CD4-positive, alpha-beta memory T cell (primary cell): ENCODE measurements at regions not wholly inside any gene's neighbourhood (a gene's known extent, or its start where the extent isn't known, plus 50 kb on each side); places are given as distances from the start of the nearest gene placed in this dataset.

Experiments used
- CTCF ChIA-PET: fragments of 350-600 bp; sonication (Branson Sonifier 250); formaldehyde crosslinking; loops from one replicate; lab custom pipeline; 2021; ENCODE audit warnings: inconsistent platforms; ENCODE audit not compliant: partially characterized antibody; lab: Charles Lee
- POLR2A ChIA-PET: fragments of 350-600 bp; sonication (Branson Sonifier 250); formaldehyde crosslinking; loops from one replicate; lab custom pipeline; 2021; ENCODE audit not compliant: partially characterized antibody; lab: Charles Lee
- DNase-seq, 5 donors: peaks; one replicate each; pipeline versions ENCODE4 v3.0.0 to v3.0.0-alpha.2; 2020 to 2022; ENCODE audit warnings: mixed read lengths in 1 of 5
- H3K27ac ChIP-seq: one replicate; pipeline ENCODE4 v1.7.0; 2013; ENCODE audit warnings: low read depth, low read length
- H3K27me3 ChIP-seq: 2 replicates; pipeline ENCODE4 v1.7.0; 2013; ENCODE audit warnings: mild to moderate bottlenecking, low read length, moderate library complexity; ENCODE audit not compliant: insufficient read depth
- H3K36me3 ChIP-seq: 2 replicates; pipeline ENCODE4 v1.7.0; 2013; ENCODE audit warnings: mild to moderate bottlenecking, low read length, moderate library complexity; ENCODE audit not compliant: insufficient read depth
- H3K4me1 ChIP-seq: 2 replicates; pipeline ENCODE4 v1.7.0; 2013; ENCODE audit warnings: mild to moderate bottlenecking, low read length, moderate library complexity; ENCODE audit not compliant: insufficient read depth
- H3K4me3 ChIP-seq, 2 donors: one replicate each; pipeline ENCODE4 v1.7.0; 2013; ENCODE audit warnings: low read length in 2 of 2, mild to moderate bottlenecking in 1 of 2
- H3K9me3 ChIP-seq, 2 donors: one replicate each; pipeline ENCODE4 v1.7.0; 2013; ENCODE audit warnings: low read length in 2 of 2, control low read depth in 1 of 2; ENCODE audit not compliant: control insufficient read depth in 1 of 2
- H3K27ac Mint-ChIP-seq, 7 donors: one replicate each; pipeline ENCODE4 v1.8.0; 2020 to 2021; ENCODE audit warnings: mixed read lengths in 7 of 7, mild to moderate bottlenecking in 6 of 7, inconsistent platforms in 3 of 7, moderate library complexity in 3 of 7
- H3K27me3 Mint-ChIP-seq, 2 donors: one replicate each; pipeline ENCODE4 v1.8.0; 2020 to 2021; ENCODE audit warnings: mixed read lengths in 2 of 2
- H3K36me3 Mint-ChIP-seq, 2 donors: one replicate each; pipeline ENCODE4 v1.8.0; 2020 to 2021; ENCODE audit warnings: mixed read lengths in 2 of 2, inconsistent platforms in 1 of 2, mild to moderate bottlenecking in 1 of 2
- H3K4me1 Mint-ChIP-seq, 4 donors: one replicate each; pipeline ENCODE4 v1.8.0; 2020 to 2021; ENCODE audit warnings: mixed read lengths in 4 of 4, mild to moderate bottlenecking in 1 of 4
- H3K4me3 Mint-ChIP-seq, 8 donors: one replicate each; pipeline ENCODE4 v1.8.0; 2020 to 2021; ENCODE audit warnings: mixed read lengths in 8 of 8, mild to moderate bottlenecking in 7 of 8, moderate library complexity in 6 of 8, inconsistent platforms in 3 of 8
- H3K9me3 Mint-ChIP-seq, 8 donors: one replicate each; pipeline ENCODE4 v1.8.0; 2020 to 2021; ENCODE audit warnings: mixed read lengths in 8 of 8, mild to moderate bottlenecking in 5 of 8, inconsistent platforms in 3 of 8, moderate library complexity in 1 of 8
- intact Hi-C: fragments of 100-400 bp; cut with micrococcal nuclease; formaldehyde crosslinking; loops from one replicate; pipeline ENCODE4 v1.15.1; 2023

DNA sequence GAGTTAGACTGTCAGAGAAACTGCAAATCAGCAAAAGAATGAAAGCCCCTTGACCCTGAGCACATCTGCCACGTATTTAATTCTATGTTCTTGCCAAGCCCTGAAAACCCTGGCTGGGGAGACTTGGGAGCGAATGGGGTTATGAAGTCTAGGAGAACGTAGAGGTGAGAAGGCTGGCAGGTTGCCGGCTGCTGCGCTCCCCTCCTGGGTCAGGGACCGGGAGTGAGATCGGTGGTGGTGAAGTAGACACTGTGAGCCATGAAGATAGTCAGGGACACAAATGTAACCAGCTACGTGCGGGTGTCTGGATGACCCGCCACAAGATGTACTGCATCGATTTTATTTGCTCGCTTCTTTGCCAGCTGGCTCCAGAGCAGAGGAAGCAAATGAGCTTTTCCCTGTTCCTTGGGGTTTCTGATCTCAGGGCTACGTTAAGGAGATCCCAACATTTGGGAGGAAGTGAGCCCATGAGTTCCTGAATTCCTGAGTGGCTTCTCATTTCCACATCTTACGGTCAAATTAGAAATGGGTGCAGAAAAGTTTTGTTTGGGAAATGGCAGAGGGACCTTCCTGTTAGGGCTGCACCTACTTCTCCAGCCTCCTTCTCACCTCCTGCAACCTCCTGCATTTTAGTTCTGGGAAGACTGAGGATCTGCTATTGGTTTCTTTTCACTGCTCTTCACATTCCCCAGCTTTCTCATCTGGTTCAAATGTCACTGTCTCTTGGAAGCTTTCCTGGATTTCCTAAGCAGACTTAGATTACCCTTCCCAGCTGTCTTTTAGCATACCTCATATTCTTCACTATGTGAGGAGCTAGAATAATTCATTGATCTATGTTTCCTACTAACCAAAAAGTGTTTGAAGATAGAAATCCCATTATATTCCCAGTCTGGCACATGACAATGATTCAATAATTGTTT, 360.6 kb downstream of the ZNF521 start:
- Mint-ChIP-seq H3K27ac (no peak overlapping the region), H3K4me3 (no peak overlapping the region), H3K36me3 (no peaks in the 10 kb centered on the region), H3K4me1 (no peaks in the 10 kb centered on the region), H3K9me3 (peaks cover 0 to 4% (median under 1%) of the 10 kb centered on the region in 8 donors), H3K27me3 (no peaks in the 10 kb centered on the region)
- POLR2A ChIA-PET = no interaction called here
- Histone ChIP-seq H3K36me3 (no peaks in the 10 kb centered on the region), H3K4me1 (no peaks in the 10 kb centered on the region), H3K9me3 (no peaks in the 10 kb centered on the region), H3K4me3 (no peak overlapping the region), H3K27me3 (no peaks in the 10 kb centered on the region), H3K27ac (no peak overlapping the region)
- intact Hi-C loops = no loop called here
- DNase-seq = no peak
- CTCF ChIA-PET = no interaction called here

DNA sequence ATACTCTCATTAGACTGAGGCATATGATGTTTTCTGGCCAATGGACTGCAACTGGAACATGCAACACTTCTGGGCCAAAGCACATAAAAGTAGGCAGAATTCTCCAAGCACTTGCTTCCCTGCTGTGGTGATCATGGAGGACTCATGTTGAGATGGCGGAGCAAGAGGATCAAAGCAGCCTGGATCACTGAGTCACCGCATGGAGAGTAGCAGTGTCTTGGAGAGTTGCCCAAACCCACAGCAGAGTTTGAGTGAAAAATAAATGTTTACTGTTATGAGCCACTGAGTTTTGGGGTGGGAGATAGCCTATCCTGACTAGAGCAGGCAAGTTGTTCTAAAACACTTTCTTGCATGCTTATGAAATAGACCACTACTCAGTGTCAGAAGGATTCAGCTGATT, 359.5 kb downstream of the ZNF521 start:
- CTCF ChIA-PET = no interaction called here
- Histone ChIP-seq H3K4me3 (no peak overlapping the region), H3K36me3 (no peaks in the 10 kb centered on the region), H3K9me3 (no peaks in the 10 kb centered on the region), H3K27me3 (no peaks in the 10 kb centered on the region), H3K27ac (no peak overlapping the region), H3K4me1 (no peaks in the 10 kb centered on the region)
- Mint-ChIP-seq H3K9me3 (peaks cover 0 to 4% (median under 1%) of the 10 kb centered on the region in 8 donors), H3K27me3 (no peaks in the 10 kb centered on the region), H3K4me3 (no peak overlapping the region), H3K4me1 (no peaks in the 10 kb centered on the region), H3K36me3 (no peaks in the 10 kb centered on the region), H3K27ac (no peak overlapping the region)
- intact Hi-C loops = no loop called here
- no peak for DNase-seq
- POLR2A ChIA-PET = no interaction called here

DNA sequence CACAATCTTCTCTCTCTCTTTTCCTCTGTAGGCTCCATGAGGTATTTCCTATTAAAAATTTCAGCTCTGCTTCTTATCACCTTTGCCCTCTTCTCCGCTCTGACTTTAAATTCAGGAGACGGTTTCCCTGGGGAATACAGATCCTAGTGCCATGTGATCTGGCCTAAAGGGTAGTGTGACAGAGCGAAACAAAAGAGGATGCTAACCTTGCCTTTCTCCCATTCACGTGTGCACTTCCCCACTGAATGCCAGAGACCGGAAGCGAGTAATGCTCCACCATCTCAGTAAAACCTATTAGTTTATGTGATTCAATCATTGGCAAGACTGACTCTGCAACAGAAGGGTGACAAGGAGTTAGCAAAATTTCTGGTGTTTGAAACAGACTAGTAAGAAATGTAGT, 358.3 kb downstream of the ZNF521 start:
- ChIA-PET CTCF (no interaction called here), POLR2A (no interaction called here)
- Mint-ChIP-seq H3K9me3 (peaks cover 0 to 4% (median 2%) of the 10 kb centered on the region in 8 donors), H3K27me3 (no peaks in the 10 kb centered on the region), H3K4me3 (no peak overlapping the region), H3K27ac (no peak overlapping the region), H3K36me3 (no peaks in the 10 kb centered on the region), H3K4me1 (no peaks in the 10 kb centered on the region)
- no peaks in the 10 kb centered on the region for H3K36me3 ChIP-seq
- no peak overlapping the region for H3K4me3 ChIP-seq
- H3K27ac ChIP-seq = no peak overlapping the region
- DNase-seq = no peak
- intact Hi-C loops = no loop called here
- no peaks in the 10 kb centered on the region for H3K4me1 ChIP-seq
- H3K9me3 ChIP-seq = no peaks in the 10 kb centered on the region
- no peaks in the 10 kb centered on the region for H3K27me3 ChIP-seq

DNA sequence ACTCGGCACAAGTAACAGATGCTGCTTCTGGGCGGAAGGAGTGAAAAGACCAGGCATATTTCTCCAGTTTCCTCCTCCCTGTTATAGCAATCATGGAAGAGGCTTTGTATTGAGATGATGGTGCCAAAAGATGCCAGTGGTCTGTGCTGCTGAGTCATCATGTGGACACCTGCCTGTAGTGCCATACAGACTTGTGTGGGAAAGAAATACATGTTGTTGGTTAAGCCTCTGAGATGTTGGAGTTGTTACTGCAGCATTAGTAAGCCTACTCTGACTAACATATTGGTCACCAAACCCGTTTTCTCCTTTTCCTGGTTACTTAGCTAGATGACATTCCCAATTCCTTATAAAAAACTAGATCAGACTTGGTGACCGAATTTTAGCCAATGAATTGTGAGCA, 356.9 kb downstream of the ZNF521 start:
- no peaks in the 10 kb centered on the region for H3K4me1 Mint-ChIP-seq
- no peak overlapping the region for H3K27ac Mint-ChIP-seq
- ChIA-PET CTCF (no interaction called here), POLR2A (no interaction called here)
- Histone ChIP-seq H3K36me3 (no peaks in the 10 kb centered on the region), H3K27ac (no peak overlapping the region), H3K9me3 (peaks cover 0 to 5% of the 10 kb centered on the region in 2 donors), H3K4me1 (no peaks in the 10 kb centered on the region), H3K27me3 (no peaks in the 10 kb centered on the region), H3K4me3 (no peak overlapping the region)
- no peaks in the 10 kb centered on the region for H3K36me3 Mint-ChIP-seq
- intact Hi-C loops = no loop called here
- peaks cover 4 to 16% (median 9%) of the 10 kb centered on the region in 8 donors for H3K9me3 Mint-ChIP-seq
- H3K27me3 Mint-ChIP-seq = no peaks in the 10 kb centered on the region
- DNase-seq = no peak
- H3K4me3 Mint-ChIP-seq = no peak overlapping the region

DNA sequence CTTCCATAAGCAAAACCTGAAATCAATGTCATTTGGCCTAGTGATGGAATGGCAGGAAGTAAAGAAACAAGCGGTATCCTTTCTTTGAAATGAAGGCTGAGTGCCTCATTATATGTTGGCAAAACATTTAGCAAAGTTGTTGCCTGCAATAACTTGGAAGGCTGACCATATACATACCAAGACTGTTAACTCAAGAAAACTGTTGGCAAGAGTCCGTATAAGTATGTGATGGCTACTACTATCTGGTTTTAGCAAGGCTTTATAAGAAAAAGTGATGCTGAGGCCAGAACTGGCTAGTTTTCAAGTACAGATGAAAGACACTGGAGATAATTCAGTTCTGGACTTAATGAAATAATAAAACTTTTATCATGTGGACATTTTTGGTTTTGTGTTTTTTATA, 356.2 kb downstream of the ZNF521 start:
- Mint-ChIP-seq H3K4me1 (no peaks in the 10 kb centered on the region), H3K27me3 (no peaks in the 10 kb centered on the region), H3K36me3 (no peaks in the 10 kb centered on the region), H3K9me3 (peaks cover 4 to 20% (median 9%) of the 10 kb centered on the region in 8 donors), H3K27ac (no peak overlapping the region), H3K4me3 (no peak overlapping the region)
- H3K4me3 ChIP-seq = no peak overlapping the region
- no peaks in the 10 kb centered on the region for H3K27me3 ChIP-seq
- intact Hi-C loops = no loop called here
- ChIA-PET CTCF (no interaction called here), POLR2A (no interaction called here)
- no peak overlapping the region for H3K27ac ChIP-seq
- no peak for DNase-seq
- peaks cover 0 to 5% of the 10 kb centered on the region in 2 donors for H3K9me3 ChIP-seq
- no peaks in the 10 kb centered on the region for H3K36me3 ChIP-seq
- no peaks in the 10 kb centered on the region for H3K4me1 ChIP-seq

DNA sequence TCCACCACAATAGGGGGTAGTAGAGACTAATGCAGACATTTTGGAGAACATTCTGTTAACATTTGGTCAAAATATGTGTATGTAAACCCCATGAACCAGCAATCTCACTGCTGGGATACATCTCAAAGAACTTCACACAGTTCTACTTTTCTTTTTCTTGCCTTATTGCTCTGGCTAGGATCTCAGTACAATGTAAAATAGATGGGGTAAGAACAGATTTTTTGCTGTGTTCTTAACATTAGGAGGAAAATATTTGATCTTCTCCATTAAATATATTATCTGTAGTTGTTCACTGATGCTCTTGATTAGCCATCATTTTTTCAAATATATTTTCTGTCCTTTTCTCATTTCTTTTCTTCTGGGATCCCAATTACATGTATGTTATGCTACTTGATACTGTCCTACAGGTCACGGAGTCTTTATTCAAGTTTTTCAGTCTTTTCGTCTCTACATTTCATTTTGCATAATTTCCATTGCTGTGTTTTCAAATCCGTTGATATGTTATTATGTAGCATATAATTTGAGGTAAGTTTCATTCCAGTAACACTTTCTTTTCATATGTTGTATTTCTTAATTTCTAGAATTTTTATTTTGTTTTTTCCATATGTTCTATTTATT, 352.2 kb downstream of the ZNF521 start:
- Histone ChIP-seq H3K9me3 (peaks cover 0 to 5% of the 10 kb centered on the region in 2 donors), H3K4me3 (no peak overlapping the region), H3K4me1 (no peaks in the 10 kb centered on the region), H3K27ac (no peak overlapping the region), H3K27me3 (no peaks in the 10 kb centered on the region), H3K36me3 (no peaks in the 10 kb centered on the region)
- no peak for DNase-seq
- POLR2A ChIA-PET = no interaction called here
- intact Hi-C loops = no loop called here
- CTCF ChIA-PET = no interaction called here
- H3K27me3 Mint-ChIP-seq = no peaks in the 10 kb centered on the region
- no peaks in the 10 kb centered on the region for H3K36me3 Mint-ChIP-seq
- H3K4me3 Mint-ChIP-seq = no peak overlapping the region
- H3K27ac Mint-ChIP-seq = no peak overlapping the region
- H3K9me3 Mint-ChIP-seq = peaks cover 0 to 21% (median 10%) of the 10 kb centered on the region in 8 donors
- no peaks in the 10 kb centered on the region for H3K4me1 Mint-ChIP-seq

DNA sequence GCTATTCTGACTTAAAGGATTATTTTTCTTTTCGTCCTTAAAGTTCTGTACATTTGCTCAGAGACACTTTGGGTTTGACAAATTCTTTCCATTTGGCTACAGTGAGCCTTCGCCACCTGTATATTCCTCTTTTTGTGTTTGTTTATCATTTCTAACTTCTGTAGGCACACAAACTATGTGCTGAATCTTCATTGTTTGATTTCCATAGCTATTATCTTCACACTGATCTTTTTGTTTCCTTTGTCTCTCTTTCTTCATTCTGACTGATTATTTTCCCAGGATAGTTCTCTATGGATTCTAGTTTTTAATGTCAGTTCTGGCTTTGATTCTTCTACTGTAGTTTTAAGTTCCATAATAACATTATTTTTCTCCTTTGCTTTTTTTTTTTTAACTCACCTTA, 350.2 kb downstream of the ZNF521 start:
- Mint-ChIP-seq H3K27me3 (no peaks in the 10 kb centered on the region), H3K4me3 (no peak overlapping the region), H3K36me3 (no peaks in the 10 kb centered on the region), H3K4me1 (no peaks in the 10 kb centered on the region), H3K27ac (no peak overlapping the region), H3K9me3 (peaks cover 0 to 21% (median 10%) of the 10 kb centered on the region in 8 donors)
- no peaks in the 10 kb centered on the region for H3K27me3 ChIP-seq
- no peaks in the 10 kb centered on the region for H3K4me1 ChIP-seq
- H3K4me3 ChIP-seq = no peak overlapping the region
- CTCF ChIA-PET = no interaction called here
- H3K36me3 ChIP-seq = no peaks in the 10 kb centered on the region
- DNase-seq = no peak
- intact Hi-C loops = no loop called here
- no peak overlapping the region for H3K27ac ChIP-seq
- H3K9me3 ChIP-seq = peaks cover 0 to 5% of the 10 kb centered on the region in 2 donors
- POLR2A ChIA-PET = no interaction called here
